Stimulated activated CD4-positive, alpha-beta T cell treated with anti-CD3 and anti-CD28 coated beads, Interleukin-12 subunit alpha, Interleukin-12 subunit beta, amount 100 ng/mL, for 24 hours (primary cell): ENCODE measurements at regions not wholly inside any gene's neighbourhood (a gene's known extent, or its start where the extent isn't known, plus 50 kb on each side); places are given as distances from the start of the nearest gene placed in this dataset.

Experiments used
- DNase-seq, 2 experiments: peaks; one replicate each; pipeline ENCODE4 v3.0.0-alpha.2; 2020; ENCODE audit warnings: low read depth in 2 of 2

DNA sequence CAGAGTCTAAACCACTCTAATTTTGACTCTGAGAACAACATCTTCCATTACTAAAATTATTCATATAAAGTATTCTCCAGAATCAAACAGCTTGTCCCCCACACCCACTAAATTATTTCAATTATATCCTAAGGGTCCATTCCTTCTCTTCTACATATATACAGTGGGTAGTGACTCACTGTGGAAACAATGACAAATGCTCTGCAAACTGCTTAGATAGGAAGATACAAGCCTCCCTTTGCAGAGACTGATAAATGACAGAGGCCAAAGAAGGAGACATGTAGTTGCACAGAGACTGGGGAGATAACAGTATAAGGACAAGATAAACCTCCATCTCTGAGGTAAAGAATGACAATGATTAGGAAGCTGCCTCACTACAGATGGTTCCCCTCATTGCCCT lies 1087.4 kb downstream of the AGBL1 start:
- DNase-seq: no peak

DNA sequence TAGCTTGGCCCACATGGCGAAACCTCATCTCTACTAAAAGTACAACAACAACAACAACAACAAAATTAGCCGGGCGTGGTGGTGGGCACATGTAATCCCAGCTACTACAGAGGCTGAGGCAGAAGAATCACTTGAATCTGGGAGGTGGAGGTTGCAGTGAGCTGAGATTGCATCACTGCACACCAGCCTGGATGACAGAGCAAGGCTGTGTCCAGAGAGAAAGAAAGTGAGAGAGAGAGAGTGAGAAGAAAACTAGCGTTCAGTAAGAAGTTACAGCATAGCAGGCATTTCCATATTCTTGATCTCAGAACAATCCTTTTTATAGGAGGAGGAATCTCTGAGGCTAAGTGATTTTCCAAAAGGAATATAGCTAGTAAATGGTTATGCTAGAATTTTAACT lies 1076.1 kb downstream of the AGBL1 start:
- no peak for DNase-seq

DNA sequence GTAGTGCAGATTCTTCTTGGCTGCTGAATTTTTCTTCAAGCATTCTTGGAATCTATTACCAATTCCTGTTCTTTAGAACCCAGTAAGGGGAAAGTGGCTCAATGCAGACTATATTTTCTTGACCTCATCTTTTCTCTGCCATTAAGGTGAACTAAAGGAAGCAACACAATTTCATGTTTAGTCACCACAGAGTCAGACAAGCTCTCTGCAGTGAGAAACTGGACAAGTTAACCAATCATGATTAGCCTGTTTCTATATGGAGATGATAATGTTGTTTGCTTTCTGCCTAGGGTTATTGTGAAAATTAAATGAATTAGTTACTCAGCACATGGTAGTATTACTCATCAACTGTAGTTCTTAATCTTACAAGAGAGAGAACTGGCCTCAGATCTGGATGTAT lies 1075.1 kb downstream of the AGBL1 start:
- DNase-seq: no peak

DNA sequence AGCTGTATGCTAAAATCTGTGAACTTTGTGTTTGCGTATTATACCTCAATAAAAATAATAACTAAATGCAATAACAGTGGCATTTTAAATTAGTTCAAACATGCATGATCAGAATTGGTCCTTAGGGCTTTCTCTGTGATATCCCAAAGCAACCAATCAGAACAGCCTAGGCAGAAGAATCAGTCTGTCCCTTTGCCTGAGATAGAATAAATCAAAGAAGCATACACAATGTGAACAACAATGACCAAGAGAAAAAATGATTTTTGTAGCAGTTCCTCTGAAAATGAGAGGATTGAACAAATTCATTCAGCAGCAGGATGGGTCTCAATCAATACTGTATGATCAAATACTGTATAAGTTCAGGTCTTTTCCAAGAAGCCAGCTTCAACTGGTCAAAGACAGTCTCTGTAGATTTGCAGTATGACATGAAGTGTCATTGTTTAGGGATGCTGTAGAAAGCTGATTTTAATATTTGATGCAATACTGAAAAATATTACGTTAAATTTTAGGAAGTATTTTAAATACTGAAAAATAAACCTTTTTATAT lies 1071.6 kb downstream of the AGBL1 start:
- no peak for DNase-seq

DNA sequence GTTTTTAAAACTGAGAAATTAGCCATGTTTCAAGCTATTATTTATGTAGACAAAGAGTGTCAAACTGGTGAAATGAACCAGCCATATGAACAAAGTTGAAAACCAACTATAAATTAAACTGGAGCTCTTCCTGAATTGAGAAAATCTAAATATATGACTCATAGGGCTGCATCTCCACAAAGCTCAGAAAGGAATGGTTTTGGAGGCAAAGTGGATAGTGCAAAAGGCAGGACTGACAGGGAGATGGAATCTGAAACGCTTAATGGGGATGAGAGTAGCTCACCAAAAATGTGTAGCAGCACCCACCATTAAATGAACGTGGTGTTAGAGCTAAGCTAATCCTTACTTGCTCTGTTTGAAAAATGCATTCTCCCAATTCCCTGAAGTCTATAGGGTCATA lies 1066.0 kb downstream of the AGBL1 start:
- no peak for DNase-seq

DNA sequence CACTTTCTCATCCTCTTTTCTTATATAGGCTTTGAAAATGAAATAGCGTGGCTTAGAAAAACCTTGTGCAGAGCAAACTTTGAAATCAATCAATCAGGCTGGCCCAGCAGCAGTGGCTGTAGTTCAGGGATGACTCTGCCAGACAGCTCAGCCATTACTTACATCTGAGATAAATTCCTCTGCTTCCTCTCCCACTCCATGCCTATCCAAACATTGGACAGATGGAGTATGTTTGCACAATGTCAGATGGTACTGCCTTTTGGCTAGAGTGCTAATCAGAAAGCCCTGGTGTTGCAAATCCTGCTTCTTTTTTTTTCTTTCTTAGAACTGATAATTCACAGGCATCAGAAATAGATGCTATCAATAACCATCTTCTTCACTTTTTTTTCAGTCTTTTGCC lies 1065.1 kb downstream of the AGBL1 start:
- DNase-seq: no peak

DNA sequence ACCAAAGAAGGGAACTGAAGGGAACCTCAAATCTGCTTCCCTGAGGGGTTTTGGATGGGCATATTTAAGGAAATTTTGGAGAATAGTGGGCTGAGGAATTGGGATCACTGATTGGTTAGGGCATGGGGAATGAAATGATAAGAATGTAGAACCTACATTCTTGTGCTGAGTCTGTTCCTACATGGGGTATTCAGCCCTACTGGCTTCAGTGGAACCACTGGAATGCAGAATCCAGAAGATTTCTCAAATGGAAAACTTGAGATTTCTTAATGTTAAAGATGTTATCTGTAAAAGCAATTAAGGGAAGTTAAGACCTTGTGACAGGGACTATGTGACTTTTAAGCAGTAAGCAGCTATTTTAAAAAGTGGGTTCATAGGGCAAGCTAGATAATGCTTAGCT lies 1062.4 kb downstream of the AGBL1 start:
- no peak for DNase-seq

DNA sequence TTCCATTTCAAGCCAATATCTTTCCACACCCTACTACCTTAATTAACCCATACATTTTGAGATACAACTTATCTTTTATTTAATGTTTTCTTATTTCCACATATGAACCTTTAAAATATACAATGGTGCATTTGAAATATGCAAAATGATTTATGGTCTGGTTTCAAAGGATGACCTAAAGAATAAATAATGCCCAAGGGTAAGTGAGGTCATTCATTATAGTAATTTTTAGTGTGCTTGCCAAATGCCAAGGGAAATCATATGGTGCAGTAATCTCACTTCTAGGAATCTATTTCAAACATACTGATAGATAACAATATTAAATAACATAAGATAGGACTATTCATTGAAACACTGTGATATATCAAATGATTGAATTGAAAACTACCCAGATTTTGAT lies 1055.4 kb downstream of the AGBL1 start:
- DNase-seq: no peak

DNA sequence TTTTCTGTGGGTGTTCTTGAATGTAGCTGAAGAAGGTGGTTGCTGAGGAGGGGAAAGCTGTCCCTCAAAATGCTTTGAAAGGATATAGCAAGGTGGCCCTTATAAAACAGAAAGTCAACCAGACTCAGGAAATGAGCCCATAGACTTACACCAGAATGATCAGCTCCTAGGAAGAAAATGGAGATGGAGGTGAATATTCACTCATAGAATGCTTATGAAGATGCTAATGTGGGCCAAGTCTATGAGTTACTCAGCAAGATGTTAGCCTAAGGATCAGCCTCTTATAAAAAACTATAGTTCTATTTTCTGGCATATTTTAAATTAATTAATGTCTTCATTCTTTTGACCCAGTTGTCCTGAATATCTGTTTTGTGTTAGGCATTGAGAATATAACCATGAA lies 1054.0 kb downstream of the AGBL1 start:
- DNase-seq: no peak

DNA sequence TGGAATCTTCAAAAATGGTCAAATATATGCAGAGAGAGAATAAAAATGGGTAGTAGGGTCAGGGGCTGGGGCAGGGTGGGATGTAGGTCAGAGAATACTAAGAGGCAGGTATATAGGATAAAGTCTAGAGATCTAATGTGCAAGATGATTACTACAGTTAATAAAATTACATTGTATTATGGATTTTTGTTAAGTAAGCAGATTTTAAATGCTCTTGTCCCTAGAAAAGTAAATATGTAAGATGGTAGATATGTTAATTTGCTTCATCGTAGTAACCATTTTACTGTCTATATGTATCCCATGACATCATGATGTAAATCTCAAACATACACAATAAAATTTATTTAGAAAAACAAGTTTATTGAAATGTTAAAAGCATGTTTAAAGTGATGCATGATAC lies 1051.4 kb downstream of the AGBL1 start:
- DNase-seq: no peak

DNA sequence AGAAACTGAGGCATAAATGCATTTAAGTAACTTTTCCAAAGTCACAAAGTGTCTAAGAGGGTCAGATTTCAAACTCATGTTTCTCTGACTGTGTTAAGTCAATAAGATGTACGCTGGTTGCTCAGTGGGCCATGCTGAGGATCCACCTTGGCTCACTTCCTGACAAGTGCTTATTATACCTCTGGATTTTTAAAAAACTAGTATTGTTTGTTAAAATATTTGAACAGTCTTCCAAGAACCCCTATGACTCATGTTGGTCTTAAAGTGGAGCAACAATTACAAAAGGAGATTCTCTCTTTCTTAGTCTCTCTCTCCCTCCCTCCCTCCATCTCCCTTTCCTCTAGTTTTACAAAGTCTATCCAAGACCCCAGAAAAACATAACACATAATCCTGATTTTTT lies 1050.2 kb downstream of the AGBL1 start:
- DNase-seq: no peak

DNA sequence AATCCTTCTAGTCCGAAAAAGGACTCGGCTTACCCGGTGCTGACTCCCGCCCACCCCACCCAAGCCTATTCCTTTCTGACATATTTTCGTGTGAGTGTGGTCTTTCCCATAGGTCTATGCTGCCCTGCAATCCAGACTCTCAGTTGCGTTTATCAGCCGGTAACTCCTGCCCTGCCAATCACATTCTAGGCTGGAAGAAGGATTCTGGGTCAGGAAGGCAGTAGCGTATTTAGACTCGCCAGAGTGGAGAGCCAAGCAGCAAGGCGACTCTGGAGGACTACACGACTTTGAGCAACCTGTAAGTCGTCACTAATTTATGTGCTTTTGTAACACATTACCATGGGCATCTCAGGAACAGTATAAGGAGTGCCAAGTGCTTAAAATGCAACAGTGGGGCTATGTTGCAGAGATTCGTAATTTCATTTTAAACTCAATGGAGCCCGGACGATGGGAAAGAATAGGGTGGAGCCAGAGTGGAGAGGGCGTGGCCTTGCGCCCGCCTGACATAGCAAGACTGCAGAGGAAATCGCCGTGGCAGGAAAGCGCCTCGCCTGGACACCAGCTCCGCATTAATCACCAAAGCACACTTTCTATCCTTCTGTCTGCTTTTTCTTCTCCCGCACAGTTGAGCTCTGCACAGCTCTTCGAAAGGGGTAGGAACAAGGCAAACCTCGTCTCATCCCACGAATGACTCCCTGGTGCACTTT lies 1044.2 kb downstream of the AGBL1 start:
- DNase-seq: no peak

DNA sequence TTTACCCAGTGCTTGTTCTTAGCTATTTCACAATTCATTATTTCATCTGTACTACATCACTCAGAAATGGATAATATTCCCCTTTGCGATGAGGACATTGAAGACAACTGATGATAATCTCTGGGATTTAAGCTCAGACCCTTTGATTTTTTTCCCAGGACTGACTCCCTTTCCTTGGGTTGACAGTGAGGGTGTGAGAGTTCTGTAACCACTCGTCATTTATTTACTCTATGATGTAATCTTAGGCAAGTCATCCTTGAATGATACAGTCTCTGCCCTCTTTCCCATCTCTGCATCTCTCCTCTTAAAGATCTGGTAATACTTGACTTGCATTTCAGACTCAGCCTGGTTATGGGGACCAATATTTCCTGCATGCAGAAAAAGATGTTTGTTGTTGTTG lies 1041.7 kb downstream of the AGBL1 start:
- DNase-seq: no peak

DNA sequence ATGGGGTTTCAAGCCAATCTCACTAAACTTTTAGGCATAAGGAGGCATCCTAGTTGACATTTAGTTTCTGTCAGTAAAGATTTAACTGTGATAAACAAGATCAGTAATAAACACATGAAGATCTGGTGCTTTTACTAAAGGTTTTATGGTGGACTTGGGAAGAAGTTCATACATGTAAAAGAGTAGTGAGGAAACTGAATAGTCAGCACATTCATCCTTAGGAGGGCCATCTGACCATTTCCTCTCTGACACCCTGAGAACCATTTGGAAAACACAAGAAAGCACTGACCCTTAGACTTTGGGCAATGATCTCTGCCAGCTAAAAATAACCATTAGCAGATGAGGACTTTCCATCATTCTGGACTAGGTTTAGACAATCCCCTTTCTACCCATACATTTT lies 1040.9 kb downstream of the AGBL1 start:
- no peak for DNase-seq

DNA sequence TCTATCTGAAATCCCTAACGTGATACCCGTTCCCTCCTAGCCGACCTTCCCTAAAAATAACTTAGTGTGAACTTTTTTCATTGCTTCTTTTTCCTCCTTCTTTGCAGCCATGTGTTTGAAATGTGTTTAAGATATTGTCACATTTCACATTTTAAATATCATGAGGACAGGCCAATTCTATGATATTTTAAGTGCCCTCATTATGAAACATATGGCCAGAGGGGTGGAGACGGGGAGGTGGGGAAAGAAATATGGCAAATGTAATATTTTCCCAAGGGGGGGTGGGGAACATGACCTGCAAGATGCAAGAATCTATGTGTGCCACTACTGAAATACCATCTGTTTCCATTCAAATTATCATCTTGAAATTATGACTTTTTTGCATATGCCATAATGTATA lies 1039.2 kb downstream of the AGBL1 start:
- DNase-seq: no peak

DNA sequence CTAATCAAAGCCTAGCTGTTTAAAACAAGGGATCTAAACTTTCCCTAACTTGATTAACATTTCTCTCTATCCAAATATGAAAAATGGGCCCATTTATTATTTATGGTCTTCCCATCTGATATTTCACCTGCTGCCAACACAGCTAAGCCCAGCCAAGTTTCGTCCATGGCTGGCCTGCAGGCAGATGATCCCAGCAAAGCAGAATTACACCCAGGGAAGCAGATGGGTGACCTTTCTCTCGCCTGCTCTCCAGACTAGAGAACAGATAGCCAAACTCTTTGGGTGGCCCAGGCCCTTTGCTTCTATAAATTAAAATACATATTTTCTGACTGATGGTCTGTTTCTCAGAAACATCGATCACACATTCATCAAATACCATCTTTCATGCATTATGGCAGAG lies 1038.8 kb downstream of the AGBL1 start:
- no peak for DNase-seq

DNA sequence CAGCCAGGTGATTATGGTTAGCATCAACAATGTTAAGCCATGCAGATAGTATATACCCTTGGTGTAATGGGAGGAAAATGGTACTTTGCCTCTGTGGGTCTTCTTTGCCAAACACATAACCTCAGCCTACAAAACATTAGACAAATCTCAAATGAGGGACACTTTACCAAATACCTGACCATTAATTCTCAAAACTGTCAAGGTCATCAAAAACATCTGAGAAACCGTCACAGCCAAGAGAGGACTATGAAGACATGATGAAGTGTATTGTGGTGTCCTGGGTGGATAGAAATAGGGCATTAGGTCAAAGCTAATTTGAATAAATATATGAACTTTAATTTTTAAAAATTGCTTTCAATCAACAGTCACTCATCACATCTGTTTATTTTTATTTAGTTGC lies 1036.1 kb downstream of the AGBL1 start:
- DNase-seq: no peak

DNA sequence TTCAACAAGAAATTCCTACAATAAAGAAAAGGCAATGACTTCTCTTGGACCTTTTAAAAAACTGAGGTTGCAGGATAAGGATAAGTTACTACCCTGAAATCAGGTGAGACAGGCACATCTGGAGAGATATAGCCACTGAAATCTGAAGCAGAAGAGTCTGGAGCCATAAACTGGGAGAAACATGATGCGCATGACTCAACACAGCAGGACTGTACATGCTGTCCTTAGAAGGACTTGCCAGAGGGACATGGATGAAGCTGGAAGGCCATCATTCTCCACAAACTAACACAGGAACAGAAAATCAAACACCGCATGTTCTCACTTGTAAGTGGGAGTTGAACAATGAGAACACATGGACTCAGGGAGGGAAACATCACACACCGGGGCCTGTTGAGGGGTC lies 1020.2 kb downstream of the AGBL1 start:
- DNase-seq: no peak

DNA sequence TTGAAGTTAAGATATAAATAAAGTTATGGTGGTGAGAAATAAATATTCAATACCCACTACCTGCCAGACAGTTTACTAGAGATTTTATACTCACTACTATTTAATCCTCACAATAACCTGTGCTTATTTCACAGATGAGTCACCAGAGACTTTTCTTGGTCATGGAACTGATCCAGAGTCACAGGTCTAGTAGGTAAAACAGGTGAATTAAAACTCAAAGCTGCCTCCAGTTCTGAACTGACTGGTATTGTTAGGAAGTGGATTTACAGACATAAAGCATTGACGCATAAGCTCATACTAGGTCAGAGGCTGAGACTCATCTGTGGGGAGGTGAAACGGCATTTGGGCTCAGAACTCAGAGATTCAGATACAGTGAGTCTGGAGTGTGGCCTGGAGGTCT lies 1009.9 kb downstream of the AGBL1 start:
- no peak for DNase-seq

DNA sequence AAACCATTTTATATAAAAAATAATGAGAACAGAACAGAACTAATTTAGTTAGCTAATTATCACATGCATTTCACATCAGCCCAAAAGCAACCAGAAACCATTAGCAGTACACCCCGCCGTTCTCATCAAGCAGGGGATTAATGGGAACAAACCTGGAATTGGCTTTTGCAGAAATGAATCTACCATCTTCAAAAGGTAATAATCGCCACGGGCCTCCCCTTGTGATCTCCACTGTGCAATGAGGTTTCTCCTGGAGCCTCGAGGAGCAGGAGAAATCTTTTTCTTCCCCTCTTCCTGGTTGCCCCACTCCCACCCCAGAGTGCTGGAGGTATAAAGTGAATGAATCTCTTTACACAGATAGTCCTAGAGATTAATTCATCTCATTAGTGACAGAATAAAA lies 1003.5 kb downstream of the AGBL1 start:
- DNase-seq: no peak

DNA sequence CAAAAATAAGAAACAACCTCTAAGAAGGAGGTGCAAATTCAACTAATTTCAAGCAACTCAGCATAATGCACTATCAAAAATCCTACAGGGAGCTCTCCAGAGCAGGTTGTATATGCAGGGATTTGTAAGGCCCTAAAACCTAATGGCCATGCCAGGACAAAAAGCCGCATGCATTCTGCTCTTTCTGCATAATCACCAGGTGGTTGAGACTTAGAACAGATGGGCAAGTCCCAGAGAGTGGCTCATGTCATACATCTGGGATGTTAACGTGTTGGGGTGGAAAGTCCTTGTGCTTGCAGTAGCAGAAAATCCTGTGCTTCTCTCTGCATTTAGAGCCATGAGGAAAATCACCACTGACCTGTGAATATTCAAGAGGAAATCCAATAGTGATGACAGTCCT lies 1002.9 kb downstream of the AGBL1 start:
- no peak for DNase-seq

DNA sequence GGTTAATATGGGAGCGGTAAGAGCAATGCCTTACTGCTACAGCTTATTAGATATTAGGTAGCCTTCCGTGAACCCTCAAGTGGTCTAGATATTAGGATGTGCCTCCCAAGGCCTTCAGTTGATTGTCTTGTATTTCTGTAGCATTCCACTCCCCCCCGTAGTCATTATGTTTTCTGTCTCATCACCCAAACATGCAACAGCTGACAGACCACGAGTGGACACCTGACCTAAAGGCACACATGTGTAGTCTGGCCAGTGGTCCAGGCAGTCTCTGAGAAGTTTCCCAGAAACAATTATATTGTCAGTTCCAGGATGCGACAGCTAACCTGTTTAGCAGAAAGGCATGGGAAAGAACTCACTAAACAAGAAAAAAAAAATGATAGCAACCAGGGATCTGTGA lies 1000.9 kb downstream of the AGBL1 start:
- DNase-seq: no peak
